ENCODE measurements at regions not wholly inside any gene's neighbourhood (a gene's known extent, or its start where the extent isn't known, plus 50 kb on each side); places are given as distances from the start of the nearest gene placed in this dataset.
"Not testable (repeated sequence)": the region's sequence is repeated elsewhere in the genome, so short reads cannot be mapped to it uniquely, and the experiment has no call there.

DNA sequence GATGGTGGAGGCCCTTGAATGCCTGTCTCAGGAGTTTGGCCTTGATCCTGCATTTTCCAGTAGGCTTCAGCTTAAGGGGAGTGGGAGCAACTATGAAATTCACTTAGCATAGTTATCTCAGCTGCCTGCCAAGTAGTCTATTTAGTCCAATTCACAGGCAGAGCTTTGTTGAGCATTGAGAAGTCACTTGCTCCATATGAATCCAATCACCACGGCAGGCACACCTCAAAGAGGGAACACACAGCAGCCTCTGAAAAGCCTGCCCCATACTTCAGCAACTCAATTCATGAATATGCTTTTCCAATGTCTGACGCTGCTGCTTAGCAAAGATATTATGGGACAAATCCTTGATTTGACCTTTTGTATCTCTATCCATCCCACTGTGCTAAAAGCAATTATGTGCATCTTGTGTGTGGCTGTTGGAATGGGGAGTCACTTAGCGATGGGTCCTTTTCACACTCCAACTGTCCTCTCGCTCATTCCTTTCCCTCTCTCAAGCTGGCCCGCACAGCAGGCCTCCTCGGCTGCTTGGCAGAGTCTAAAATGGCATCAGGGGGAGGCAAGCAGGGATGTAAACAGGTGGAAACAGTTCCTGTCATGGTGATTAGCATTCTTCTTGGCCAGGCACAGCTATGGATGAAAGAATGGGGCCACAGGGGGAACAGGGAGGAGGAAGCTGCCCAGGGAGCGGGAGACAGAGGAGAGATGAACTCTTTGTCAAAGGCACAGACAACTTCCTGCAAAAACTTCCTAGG lies 56.0 kb upstream of the LRPPRC start:
- DNase-seq = no peak

DNA sequence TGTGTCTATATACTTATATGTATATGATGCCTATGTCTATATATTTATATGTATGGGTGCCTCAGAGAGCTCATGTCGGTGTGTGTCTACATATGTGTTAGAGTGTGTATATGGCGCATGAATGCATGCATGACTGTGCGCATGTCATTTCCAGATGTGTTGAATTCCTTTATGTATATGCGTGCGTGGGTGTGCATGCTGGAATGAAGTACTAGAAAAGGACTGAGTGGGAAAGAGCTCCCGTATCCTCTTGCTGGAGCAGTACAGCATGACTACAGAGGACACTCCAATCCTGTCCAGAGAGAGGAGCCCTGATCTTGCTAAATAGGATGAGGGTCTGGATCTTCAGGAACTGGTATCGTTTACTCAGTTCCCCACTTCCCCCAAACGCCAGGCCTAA lies 56.8 kb upstream of the LRPPRC start:
- DNase-seq = peak; percentile 8

DNA sequence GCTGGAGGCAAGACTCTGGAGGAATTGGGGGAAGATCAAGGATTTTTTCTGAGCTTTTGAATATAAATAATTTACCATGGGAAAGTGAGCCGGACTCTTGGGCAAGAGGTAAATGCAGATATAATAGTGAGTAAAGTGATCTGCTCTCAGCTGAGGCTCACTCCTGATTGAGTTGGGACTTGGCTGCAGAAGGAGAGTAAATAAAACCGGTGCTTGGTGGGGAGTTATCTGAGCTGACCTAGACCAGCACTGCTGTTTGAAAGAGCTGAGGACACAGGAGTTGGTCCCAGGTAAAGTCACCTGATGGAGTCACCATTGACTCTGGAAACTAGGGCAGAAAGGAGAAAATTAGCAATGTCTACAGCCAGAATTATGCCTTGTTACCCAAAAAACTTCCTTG lies 57.3 kb upstream of the LRPPRC start:
- DNase-seq = no peak

DNA sequence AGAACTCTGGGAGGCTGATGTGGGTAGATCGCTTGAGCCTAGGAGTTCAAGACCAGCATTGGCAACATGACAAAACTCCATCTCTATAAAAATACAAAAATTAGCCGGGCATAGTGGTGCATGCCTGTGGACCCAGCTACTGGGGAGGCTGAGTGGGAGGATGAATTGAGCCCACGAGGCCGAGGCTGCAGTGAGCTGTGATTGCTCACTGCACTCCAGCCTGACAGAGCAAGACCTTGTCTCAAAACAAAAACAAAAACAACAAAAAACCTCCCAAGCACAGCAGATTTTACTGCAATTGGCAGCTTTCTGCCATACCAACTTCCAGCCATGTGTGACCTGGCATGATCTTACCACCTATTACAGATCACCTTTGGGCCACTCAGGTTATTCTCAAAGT lies 57.7 kb upstream of the LRPPRC start:
- DNase-seq = no peak

DNA sequence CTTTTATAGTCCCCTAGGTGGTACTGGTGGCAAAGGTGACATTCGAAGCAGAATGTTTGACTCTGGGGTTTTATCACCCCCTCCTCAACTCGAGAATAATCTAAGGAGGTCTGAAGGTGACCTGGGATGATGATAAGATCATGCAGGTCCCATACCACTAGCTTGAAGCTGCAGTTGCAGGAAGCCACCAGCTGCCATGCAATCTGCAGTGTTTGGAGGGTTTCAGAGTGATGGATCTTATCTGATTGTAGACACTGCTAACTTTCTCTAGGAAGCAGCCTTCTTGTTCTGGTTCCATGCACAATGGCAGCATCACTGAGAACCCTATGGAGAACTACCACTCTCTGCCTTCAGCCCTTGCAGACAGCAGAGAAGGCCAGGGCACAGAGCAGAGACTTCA lies 59.4 kb upstream of the LRPPRC start:
- DNase-seq = no peak

DNA sequence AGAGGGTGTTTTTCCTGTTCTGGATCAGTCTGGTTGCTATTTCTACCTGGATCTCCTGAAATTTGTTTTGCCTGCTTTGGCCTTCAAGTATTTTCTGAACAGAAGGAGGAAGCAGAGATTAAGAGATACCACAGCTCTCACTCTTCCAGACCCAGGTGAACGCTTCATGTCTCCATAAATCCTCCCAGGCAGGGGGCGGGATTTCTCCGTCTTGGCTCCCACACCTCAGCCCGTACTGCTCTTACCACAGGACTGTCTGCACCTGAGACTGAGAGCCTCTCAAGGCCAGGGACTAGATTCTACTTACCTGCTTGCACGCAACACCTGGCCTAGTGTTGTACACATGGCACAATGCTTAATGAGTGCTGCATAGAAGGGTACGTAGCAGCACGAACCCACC lies 59.9 kb upstream of the LRPPRC start:
- no peak for DNase-seq

DNA sequence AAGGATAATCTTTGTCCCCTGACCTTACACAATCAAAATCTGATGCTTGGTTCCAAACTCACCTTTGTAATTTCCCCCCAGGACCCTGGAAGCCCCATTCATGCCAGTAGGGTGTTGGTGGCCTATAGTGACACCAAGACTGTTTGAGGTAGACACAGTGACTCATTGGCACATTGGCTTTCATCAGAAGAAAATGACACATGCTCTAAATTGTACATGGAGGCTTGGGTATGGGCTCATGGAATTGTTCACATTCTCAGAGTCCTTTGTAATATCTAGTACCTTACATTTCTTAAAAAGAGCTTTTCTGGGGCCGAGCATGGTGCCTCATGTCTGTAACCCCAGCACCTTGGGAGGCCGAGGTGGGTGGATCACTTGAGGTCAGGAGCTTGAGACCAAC lies 61.2 kb upstream of the LRPPRC start:
- no peak for DNase-seq

DNA sequence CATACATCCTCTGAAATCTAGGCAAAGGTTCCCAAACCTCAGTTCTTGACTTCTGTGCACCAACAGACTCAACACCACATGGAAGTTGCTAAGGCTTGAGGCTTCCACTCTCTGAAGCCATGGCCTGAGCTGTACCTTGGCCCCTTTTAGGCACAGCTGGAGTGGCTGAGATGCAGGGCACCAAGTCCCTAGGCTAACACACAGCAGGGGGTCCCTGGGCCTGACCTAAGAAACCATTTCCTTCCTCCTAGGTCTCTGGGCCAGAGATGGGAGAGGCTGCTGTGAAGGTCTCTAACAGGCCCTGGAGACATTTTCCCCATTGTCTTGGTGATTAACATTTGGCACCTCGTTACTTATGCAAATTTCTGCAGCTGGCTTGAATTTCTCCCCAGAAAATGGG lies 64.5 kb upstream of the LRPPRC start:
- DNase-seq = not testable (repeated sequence)

DNA sequence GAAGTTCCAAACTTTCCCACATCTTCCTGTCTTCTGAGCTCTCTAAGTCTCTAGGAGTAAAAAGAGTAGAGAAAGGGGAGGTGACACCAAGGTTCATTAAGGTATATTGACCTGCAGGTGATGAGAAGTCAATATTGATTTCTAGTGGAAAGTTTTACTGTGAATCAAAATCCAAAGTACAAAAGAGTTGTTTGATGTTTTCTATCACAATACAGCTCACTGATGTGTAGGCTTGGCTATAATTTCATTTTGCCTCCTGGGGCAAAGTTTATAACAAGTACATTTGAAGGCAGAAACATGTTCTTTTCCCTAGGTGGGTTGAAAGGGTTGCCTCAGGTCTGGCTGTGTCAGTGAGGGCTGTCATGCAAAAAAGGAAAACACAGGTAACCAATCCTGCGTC lies 65.2 kb upstream of the LRPPRC start:
- DNase-seq = no peak

DNA sequence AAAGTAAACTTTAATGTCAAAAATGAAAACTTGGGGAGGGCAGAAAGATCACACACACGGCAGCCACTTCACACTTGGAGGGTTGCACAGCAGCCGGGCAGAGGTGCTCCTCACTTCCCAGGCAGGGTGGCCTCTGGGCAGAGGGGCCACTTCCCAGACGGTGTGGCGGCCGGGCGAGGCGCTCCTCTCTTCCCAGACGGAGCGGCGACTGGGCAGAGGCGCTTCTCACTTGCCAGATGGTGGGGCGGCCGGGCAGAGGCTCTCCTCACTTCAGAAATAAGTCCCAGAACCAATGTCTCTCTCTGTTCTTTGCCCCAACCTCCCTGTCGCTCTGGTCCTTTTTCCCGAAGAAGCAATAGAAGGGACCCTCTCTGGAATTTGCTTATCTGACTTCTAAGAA lies 65.7 kb upstream of the LRPPRC start:
- DNase-seq = no peak

DNA sequence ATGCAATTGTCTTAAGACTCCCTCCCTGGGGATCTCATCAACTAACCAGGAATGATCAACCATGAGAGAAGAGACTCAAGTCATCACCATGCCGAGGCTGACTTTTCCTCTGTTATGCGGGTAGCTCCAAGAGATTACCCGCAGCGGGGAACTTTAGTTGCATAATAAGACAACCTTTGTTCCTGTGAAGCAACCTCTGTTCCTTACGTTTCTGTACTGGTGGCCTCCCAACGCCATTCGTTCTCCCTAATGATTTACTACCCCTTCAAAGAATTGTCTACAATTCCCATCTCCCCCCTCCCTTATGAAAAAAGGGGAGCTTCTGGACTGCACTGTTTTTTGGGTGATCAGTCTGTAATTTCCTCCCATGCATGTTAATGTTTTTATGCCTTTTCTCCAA lies 66.1 kb upstream of the LRPPRC start:
- no peak for DNase-seq

DNA sequence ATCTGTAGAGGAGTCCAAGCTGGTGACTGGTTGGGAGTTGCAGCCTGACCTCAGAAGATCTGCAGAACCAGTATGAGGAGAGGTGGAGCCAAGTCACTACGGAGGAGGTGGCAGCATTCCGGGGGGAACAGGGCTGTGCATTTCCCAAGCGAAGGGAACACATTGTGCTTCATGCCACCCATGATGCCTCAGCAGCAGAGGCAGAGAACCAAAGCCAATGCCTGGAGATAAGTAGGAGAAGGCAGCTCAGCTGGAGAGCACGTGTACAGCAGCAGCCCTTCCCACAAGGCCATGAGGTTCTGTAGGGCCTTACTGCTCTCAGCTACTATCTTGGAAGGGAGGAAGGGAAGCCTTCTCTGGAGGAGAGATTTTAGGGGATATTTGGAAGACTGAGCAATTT lies 67.2 kb upstream of the LRPPRC start:
- no peak for DNase-seq

DNA sequence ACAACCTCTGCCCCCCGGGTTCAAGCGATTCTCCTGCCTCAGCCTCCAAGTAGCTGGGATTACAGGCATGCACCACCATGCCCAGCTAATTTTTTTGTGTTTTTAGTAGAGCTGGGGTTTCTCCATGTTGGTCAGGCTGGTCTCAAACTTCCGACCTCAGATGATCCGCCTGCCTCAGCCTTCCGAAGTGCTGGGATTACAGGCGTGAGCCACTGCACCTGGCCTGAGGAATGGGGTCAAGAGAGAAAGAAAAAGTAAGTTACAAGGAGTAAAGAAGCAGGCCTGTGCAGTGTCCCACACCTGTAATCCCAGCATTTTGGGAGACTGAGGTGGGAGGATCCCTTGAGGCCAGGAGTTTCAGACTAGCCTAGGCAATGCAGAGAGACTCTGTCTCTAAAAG lies 68.5 kb upstream of the LRPPRC start:
- DNase-seq = not testable (repeated sequence)

DNA sequence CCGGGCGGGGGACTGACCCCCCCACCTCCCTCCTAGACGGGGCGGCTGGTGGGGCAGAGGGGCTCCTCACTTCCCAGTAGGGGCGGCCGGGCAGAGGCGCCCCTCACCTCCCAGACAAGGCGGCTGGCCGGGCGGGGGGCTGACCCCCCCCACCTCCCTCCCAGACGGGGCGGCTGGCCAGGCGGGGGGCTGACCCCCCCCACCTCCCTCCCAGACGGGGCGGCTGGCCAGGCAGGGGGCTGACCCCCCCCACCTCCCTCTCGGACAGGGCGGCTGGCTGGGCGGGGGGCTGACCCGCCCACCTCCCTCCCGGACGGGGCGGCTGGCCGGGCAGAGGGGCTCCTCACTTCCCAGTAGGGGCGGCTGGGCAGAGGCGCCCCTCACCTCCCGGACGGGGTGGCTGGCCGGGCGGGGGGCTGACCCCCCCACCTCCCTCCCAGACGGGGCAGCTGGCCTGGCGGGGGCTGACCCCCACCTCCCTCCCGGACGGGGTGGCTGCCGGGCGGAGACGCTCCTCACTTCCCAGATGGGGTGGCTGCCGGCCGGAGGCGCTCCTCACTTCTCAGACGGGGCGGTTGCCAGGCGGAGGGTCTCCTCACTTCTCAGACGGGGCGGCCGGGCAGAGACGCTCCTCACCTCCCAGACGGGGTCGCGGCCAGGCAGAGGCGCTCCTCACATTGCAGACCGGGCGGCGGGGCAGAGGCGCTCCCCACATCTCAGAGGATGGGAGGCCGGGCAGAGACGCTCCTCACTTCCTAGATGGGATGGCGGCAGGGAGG lies 71.4 kb upstream of the LRPPRC start:
- not testable (repeated sequence) for DNase-seq

DNA sequence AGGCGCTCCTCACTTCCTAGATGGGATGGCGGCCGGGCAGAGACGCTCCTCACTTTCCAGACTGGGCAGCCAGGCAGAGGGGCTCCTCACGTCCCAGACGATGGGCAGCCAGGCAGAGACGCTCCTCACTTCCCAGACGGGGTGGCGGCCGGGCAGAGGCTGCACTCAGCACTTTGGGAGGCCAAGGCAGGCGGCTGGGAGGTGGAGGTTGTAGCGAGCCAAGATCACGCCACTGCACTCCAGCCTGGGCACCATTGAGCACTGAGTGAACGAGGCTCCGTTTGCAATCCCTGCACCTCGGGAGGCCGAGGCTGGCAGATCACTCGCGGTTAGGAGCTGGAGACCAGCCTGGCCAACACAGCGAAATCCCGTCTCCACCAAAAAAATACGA lies 72.0 kb upstream of the LRPPRC start:
- DNase-seq = not testable (repeated sequence)

DNA sequence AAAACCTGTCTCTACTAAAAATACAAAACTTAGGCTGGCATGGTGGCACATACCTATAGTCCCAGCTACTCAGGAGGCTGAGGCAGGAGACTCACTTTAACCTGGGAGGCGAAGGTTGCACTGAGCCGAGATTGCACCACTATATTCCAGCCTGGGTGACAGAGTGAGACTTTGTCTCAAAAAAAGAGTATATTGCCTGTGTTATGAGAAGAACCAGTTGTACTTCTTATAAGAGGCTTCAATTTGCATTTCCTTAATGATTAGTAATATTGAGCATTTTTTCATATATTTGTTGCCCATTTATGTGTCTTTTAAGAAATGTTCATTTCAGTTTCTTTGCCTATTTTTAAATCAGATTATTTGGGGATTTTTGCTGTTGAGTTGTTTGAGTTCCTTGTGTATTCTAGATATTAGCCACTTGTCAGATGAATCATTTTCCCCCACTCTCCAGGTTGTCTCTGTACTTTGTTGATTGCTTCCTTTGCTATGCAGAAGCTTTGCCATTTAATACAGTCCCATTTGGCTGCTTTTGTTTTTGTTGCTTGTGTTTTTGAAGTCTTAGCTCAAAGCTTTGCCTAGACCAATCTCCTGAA lies 75.8 kb upstream of the LRPPRC start:
- no peak for DNase-seq

DNA sequence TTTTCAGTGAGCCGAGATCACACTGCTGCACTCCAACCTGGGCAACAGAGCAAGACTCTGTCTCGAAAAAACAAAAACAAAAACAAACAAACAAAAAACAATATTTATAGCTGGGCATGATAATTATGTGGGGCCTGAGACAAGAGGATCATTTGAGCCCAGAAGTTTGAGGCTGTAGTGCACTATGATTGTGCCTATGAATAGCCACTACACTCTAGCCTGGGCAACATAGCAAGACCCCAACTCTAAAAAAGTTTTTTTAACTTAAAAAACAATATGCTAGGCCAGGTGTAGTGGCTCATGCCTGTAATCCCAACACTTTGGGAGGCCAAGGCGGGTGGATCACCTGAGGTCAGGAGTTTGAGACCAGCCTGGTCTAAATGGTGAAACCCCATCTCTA lies 77.9 kb upstream of the LRPPRC start:
- DNase-seq = not testable (repeated sequence)

DNA sequence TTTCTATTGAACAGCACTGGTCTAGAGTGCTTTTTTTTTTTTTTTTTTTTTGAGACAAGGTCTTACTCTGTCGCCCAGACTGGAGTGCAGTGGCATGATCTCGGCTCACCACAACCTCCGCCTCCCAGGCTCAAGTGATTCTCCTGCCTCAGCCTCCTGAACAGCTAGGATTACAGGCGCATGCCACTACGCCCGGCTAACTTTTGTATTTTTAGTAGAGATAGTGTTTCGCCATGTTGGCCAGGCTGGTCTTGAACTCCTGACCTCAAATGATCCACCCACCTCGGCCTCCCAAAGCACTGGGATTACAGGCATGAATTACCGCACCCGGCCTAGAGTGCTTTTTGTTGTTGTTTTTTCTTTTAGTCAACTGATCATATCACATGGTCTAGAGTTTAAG lies 79.0 kb upstream of the LRPPRC start:
- not testable (repeated sequence) for DNase-seq

DNA sequence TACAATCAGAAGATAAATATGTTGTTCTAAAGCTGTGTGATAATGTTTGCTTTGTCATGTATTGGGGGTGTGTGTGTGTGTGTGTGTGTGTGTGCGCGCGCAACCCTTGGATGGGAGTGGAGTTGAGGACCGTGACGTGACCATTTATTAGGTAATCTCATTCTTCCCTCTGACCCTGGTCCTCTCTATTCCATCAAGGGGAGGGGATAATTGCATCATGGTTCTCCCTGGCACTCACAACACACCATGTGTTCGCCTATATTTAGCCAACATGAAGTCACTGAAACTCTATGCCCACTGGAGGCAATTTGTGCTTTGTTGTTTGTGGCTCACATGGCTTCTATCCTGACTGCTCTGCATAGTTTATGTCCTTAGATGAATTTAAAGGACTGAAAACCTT lies 79.8 kb upstream of the LRPPRC start:
- DNase-seq = peak; percentile 86

DNA sequence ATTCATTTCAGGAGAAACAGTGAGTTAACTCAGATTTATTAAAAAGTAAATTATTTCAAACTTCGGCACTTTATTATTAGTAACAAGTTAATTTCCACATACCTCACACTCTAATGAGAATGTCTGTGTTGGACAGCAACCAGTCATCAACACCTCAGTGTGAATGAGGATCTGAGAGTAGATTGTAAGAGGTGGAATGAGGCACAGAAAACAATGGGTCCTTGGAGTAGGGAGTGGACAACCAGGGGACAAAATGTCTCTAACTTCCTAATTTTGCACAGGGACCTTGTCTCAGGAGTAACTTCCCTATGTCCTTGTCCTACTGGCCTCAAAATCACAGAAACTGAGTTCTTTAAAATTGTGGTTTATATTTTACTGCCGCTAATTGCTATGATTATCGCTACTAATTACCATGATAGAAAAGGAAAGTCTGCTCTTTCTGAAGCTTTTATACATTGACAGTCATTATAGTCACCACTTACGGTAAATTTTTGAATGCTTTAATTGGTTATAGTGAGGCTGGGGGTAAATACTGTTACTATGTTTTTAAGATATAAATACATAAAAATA lies 82.2 kb upstream of the LRPPRC start:
- DNase-seq = no peak

DNA sequence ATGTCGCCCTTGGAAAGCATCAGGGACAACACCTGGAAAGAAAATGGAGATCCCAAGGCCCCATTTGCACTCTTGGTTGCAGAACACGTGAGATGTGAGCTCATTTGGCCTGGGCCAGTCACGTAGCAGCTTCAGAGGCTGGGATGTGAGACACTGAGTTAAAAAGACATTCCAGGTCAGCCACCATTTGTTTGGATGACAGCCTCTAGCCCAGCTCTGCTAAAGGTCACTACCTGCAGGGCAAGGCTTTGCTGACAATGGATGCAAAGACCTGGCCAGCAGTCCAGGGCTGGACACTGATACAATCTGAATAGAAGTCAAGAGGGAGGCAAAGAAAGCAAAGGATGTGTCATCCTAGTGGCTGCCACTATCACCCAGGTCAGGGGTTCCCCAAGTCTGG lies 83.9 kb upstream of the LRPPRC start:
- DNase-seq = no peak

DNA sequence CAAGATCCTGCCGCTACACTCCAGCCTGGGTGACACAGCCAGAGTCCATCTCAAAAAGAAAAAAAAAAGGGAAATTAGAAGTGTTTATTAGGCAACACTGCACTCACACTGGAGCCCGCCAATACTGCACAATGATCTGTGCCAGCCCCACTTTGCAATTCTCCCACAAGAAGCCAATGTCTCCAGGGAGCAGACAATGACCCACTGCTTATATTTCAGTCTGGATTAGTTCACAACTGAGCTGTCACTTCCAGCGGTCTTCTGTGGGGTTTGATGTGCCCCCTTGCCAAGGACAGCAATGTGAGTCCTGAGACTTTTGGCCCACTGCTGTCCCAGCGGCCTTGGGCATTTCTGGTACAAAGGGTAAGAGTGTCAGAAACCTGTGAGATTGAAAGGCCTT lies 85.6 kb upstream of the PPM1B start:
- DNase-seq = peak; percentile 39

DNA sequence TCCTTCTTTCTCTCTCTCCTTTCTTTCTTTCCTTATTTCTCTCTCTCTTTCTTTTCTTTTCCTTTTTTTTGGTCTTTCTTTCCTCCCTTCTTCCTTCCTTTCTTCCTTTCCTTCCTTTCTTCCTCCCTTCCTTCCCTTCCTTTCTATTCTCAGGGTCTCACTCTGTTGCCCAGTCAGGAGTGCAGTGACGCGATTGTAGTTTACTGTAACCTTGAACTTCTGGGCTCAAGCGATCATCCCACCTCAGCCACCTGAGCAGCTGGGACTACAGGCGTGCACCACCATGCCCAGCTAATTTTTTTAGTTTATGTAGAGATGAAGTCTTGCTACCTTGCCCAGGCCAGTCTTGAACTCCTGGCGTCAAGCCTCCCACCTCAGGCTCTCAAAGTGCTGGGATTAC lies 83.8 kb upstream of the PPM1B start:
- DNase-seq = no peak

DNA sequence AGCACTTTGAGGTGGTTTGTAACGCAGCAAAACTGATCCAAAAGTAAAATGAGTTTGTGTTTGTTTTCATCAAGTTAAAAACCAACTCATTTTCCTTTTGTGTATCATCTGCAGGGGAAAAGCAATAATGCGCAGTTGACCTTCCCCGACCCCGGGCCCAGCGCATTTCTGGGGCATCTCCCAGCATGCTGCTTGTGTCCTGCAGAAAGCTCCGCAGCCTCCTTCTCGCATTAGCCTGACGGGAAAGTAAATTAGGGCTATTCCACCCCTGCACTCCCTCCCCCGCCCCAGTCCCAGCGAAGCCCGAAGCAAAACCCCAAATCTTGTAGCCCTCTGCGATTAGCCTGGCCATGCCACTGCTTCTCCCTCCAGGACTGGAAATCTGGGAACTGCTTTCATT lies 82.0 kb upstream of the PPM1B start:
- DNase-seq = no peak

Data from midbrain (tissue), 1 donor.